Liver (tissue), 8 donors: ENCODE measurements at regions not wholly inside any gene's neighbourhood (a gene's known extent, or its start where the extent isn't known, plus 50 kb on each side); places are given as distances from the start of the nearest gene placed in this dataset.

Experiments
- DNase-seq: peaks from one replicate; pipeline ENCODE4 v3.0.0-alpha.2; 2017; ENCODE audit warnings: low spot score
- H3K27ac ChIP-seq, 2 donors: one replicate each; pipeline ENCODE4 v1.7.0; 2013; ENCODE audit warnings: inconsistent platforms in 2 of 2, low read length in 2 of 2, control low read depth in 1 of 2, low read depth in 1 of 2, mild to moderate bottlenecking in 1 of 2
- H3K27me3 ChIP-seq, 4 donors: one replicate each; pipeline versions ENCODE4 v1.6.1 to v1.7.0; 2013; ENCODE audit warnings: low read length in 3 of 4, inconsistent platforms in 1 of 4, mild to moderate bottlenecking in 1 of 4, moderate library complexity in 1 of 4; ENCODE audit not compliant: control insufficient read depth in 4 of 4, insufficient read depth in 4 of 4
- H3K36me3 ChIP-seq, 4 donors: one replicate each; pipeline versions ENCODE4 v1.6.1 to v1.7.0; 2013; ENCODE audit warnings: low read length in 3 of 4, mild to moderate bottlenecking in 3 of 4, low read depth in 1 of 4, moderate library complexity in 1 of 4; ENCODE audit not compliant: control insufficient read depth in 4 of 4, insufficient read depth in 3 of 4
- H3K4me1 ChIP-seq, 4 donors: one replicate each; pipeline versions ENCODE4 v1.6.1 to v1.7.0; 2013; ENCODE audit warnings: low read length in 3 of 4, mild to moderate bottlenecking in 3 of 4, moderate library complexity in 1 of 4; ENCODE audit not compliant: control insufficient read depth in 4 of 4, insufficient read depth in 4 of 4
- H3K4me3 ChIP-seq, 3 donors: one replicate each; pipeline versions ENCODE4 v1.6.1 to v1.7.0; 2013; ENCODE audit warnings: low read length in 3 of 3, control low read depth in 1 of 3, low read depth in 1 of 3, mild to moderate bottlenecking in 1 of 3
- H3K9ac ChIP-seq, 2 donors: one replicate each; pipeline ENCODE4 v1.7.0; 2013; ENCODE audit warnings: low read length in 2 of 2, mild to moderate bottlenecking in 2 of 2, moderate library complexity in 2 of 2, control low read depth in 1 of 2, low read depth in 1 of 2
- H3K9me3 ChIP-seq, 4 donors: one replicate each; pipeline versions ENCODE4 v1.6.1 to v1.7.0; 2013; ENCODE audit warnings: low read length in 3 of 4; ENCODE audit not compliant: control insufficient read depth in 4 of 4
- CTCF ChIP-seq: fragments of 150-350 bp; IDR thresholded peaks from 2 replicates; pipeline ENCODE4 v1.5.1; 2017; ENCODE audit warnings: improper control_type of control experiment, low read depth, low read length; ENCODE audit not compliant: missing input control
- EGR1 ChIP-seq, 2 donors: IDR thresholded peaks; 2 replicates each; pipeline ENCODE4 v1.6.1; 2016 to 2018; ENCODE audit warnings: antibody characterized with exemption in 2 of 2, low read depth in 2 of 2
- FOXA1 ChIP-seq: IDR thresholded peaks from 2 replicates; pipeline ENCODE4 v1.6.1; 2016; ENCODE audit warnings: antibody characterized with exemption
- FOXA2 ChIP-seq: IDR thresholded peaks from 2 replicates; pipeline ENCODE4 v1.6.1; 2016; ENCODE audit warnings: antibody characterized with exemption
- GABPA ChIP-seq, 2 donors: IDR thresholded peaks in 1 of 2; conservative IDR thresholded peaks in 1 of 2; 2 replicates each; pipeline ENCODE4 v1.6.1; 2016; ENCODE audit warnings: antibody characterized with exemption in 2 of 2, mild to moderate bottlenecking in 1 of 2, moderate library complexity in 1 of 2
- HNF4A ChIP-seq, 2 donors: conservative IDR thresholded peaks; 2 replicates each; pipeline ENCODE4 v1.6.1; 2016; ENCODE audit warnings: antibody characterized with exemption in 2 of 2, mild to moderate bottlenecking in 2 of 2
- HNF4G ChIP-seq: IDR thresholded peaks from 2 replicates; pipeline ENCODE4 v1.6.1; 2016; ENCODE audit warnings: antibody characterized with exemption
- JUND ChIP-seq, 2 donors: IDR thresholded peaks; 2 replicates each; pipeline ENCODE4 v1.6.1; 2016; ENCODE audit warnings: antibody characterized with exemption in 2 of 2
- MAX ChIP-seq: IDR thresholded peaks from 2 replicates; pipeline ENCODE4 v1.6.1; 2016; ENCODE audit warnings: antibody characterized with exemption
- NR2F2 ChIP-seq: IDR thresholded peaks from 2 replicates; pipeline ENCODE4 v1.6.1; 2016; ENCODE audit warnings: antibody characterized with exemption
- RAD21 ChIP-seq, 2 donors: IDR thresholded peaks; 2 replicates each; pipeline ENCODE4 v1.6.1; 2016; ENCODE audit warnings: antibody characterized with exemption in 2 of 2, mild to moderate bottlenecking in 2 of 2
- REST ChIP-seq: IDR thresholded peaks from 2 replicates; pipeline ENCODE4 v1.6.1; 2016; ENCODE audit warnings: antibody characterized with exemption, mild to moderate bottlenecking
- RXRA ChIP-seq, 2 donors: IDR thresholded peaks; 2 replicates each; pipeline ENCODE4 v1.6.1; 2017 to 2018; ENCODE audit warnings: antibody characterized with exemption in 2 of 2, mild to moderate bottlenecking in 1 of 2
- SP1 ChIP-seq: IDR thresholded peaks from 2 replicates; pipeline ENCODE4 v1.6.1; 2018; ENCODE audit warnings: antibody characterized with exemption, mild to moderate bottlenecking
- TAF1 ChIP-seq: conservative IDR thresholded peaks from 2 replicates; pipeline ENCODE4 v1.6.1; 2016; ENCODE audit warnings: antibody characterized with exemption, mild to moderate bottlenecking
- YY1 ChIP-seq: IDR thresholded peaks from 2 replicates; pipeline ENCODE4 v1.6.1; 2016; ENCODE audit warnings: antibody characterized with exemption, mild to moderate bottlenecking
- ZBTB33 ChIP-seq: IDR thresholded peaks from 2 replicates; pipeline ENCODE4 v1.6.1; 2016; ENCODE audit warnings: antibody characterized with exemption
- WGBS: extraction: QIAGEN DNeasy Blood & Tissue Kit; methylation state at CpG from one replicate; pipeline ENCODE4 v1.1.7; 2013; 5-methylcytosine and 5-hydroxymethylcytosine counted together
- TF ChIP-seq, protein P1 (sequence below): IDR thresholded peaks from 2 replicates; pipeline ENCODE4 v1.6.1; 2016; ENCODE audit warnings: antibody characterized with exemption
- donor health status: healthy.
- donor health status: healthy.
- donor health status: healthy.
- donor health status: healthy.
- donor health status: healthy.

DNA sequence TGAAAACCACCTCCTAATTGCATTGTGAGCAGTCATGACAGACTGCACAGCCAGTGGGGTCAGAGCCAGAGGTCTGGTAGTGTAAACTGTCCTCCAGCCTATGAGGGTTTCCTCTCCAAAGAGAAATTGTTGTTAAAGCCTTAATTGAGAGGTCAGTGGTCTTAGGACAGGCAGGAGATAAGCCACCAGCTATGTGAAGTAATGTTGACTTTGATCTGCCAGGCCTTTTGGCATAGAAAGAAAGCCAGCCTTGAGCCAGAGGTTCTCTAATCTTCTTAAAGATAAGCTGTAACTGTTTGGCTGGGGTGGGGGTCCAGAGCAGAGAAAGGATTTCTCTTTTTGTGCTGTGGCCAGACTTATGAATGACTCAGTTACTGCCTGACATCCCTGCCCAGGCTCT is 248.4 kb downstream of the WDR11 start:
- no peaks in the 10 kb centered on the region for H3K27me3 ChIP-seq
- no peaks in the 10 kb centered on the region for H3K36me3 ChIP-seq
- H3K27ac ChIP-seq, result no peak overlapping the region
- TF ChIP-seq RAD21 (IDR thresholded peaks at IDR 0.05) (no peak), GABPA (IDR thresholded peaks at IDR 0.05 in 1 of 2, conservative IDR thresholded peaks at IDR 0.05 in 1 of 2) (no peak), NR2F2 (peak; percentile 82), SP1 (peak; percentile 17), CTCF (no peak), RXRA (IDR thresholded peaks at IDR 0.05) (peak; percentile 15 to 18), ZBTB33 (no peak), FOXA2 (no peak), FOXA1 (no peak), MAX (no peak), TAF1 (no peak), REST (no peak), YY1 (no peak)
- no peak overlapping the region for H3K9ac ChIP-seq
- H3K4me3 ChIP-seq, result no peak overlapping the region
- no peak for DNase-seq
- no peaks in the 10 kb centered on the region for H3K9me3 ChIP-seq
- no peaks in the 10 kb centered on the region for H3K4me1 ChIP-seq

DNA sequence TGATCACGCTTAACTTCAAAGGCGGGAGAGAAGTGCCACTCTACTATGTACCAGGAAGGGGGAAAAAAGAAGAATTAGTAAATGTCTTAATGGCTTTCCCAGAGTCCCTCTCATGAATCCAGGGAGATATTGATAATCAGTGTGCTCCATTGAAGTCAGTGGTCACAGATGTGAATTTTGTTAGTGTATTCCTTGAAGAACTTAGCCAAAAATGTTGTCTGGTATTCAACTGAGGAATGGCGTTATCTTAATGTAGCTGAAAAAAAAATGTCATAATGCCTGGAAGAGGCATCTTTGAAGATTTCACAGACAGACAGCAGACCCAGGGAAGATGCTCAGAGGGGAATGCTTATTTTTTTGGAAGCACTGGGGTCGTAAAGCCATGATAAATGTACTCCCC is 250.4 kb downstream of the WDR11 start:
- DNase-seq, result no peak
- Histone ChIP-seq H3K27ac (no peak overlapping the region), H3K36me3 (no peaks in the 10 kb centered on the region), H3K4me1 (no peaks in the 10 kb centered on the region), H3K9me3 (no peaks in the 10 kb centered on the region), H3K27me3 (peaks cover 0 to under 1% (median 0%) of the 10 kb centered on the region in 4 donors), H3K9ac (no peak overlapping the region), H3K4me3 (no peak overlapping the region)
- WGBS, result 83% methylated on average over 4 of the region's 4 CpGs
- no peak for TF ChIP-seq ZBTB33
- TF ChIP-seq HNF4G, result no peak
- no peak for TF ChIP-seq FOXA1
- TF ChIP-seq FOXA2, result no peak
- no peak for TF ChIP-seq JUND (IDR thresholded peaks at IDR 0.05)
- no peak for TF ChIP-seq MAX
- TF ChIP-seq REST, result no peak
- TF ChIP-seq, protein P1, sequence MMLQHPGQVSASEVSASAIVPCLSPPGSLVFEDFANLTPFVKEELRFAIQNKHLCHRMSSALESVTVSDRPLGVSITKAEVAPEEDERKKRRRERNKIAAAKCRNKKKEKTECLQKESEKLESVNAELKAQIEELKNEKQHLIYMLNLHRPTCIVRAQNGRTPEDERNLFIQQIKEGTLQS, result no peak
- no peak for TF ChIP-seq SP1
- no peak for TF ChIP-seq RXRA (IDR thresholded peaks at IDR 0.05)
- no peak for TF ChIP-seq EGR1 (IDR thresholded peaks at IDR 0.05; ENCODE audit: low read depth in 2 of 2)
- no peak for TF ChIP-seq RAD21 (IDR thresholded peaks at IDR 0.05)
- TF ChIP-seq HNF4A (conservative IDR thresholded peaks at IDR 0.05), result no peak
- no peak for TF ChIP-seq YY1
- TF ChIP-seq NR2F2, result no peak
- TF ChIP-seq TAF1, result no peak
